Parathyroid adenoma (tissue), 2 donors: ENCODE measurements at regions not wholly inside any gene's neighbourhood (a gene's known extent, or its start where the extent isn't known, plus 50 kb on each side); places are given as distances from the start of the nearest gene placed in this dataset.

ENCODE experiments used
- H2AFZ ChIP-seq: fragments of 300-600 bp; sonication (generic); one replicate; pipeline ENCODE4 v1.7.0; 2017; ENCODE audit warnings: antibody characterized with exemption, mild to moderate bottlenecking
- H3K27ac ChIP-seq: fragments of 300-600 bp; sonication (generic); one replicate; pipeline ENCODE4 v1.7.0; 2017
- H3K27me3 ChIP-seq: fragments of 300-600 bp; sonication (generic); one replicate; pipeline ENCODE4 v1.7.0; 2017; ENCODE audit warnings: low read length; ENCODE audit not compliant: control insufficient read depth, insufficient read depth
- H3K36me3 ChIP-seq: fragments of 300-600 bp; sonication (generic); one replicate; pipeline ENCODE4 v1.7.0; 2017; ENCODE audit warnings: low read length; ENCODE audit not compliant: control insufficient read depth, insufficient read depth
- H3K4me1 ChIP-seq: fragments of 300-600 bp; sonication (generic); one replicate; pipeline ENCODE4 v1.7.0; 2017; ENCODE audit warnings: control low read depth
- H3K4me2 ChIP-seq: fragments of 300-600 bp; sonication (generic); one replicate; pipeline ENCODE4 v1.7.0; 2017; ENCODE audit warnings: low read length
- H3K4me3 ChIP-seq: fragments of 300-600 bp; sonication (generic); one replicate; pipeline ENCODE4 v1.7.0; 2017; ENCODE audit warnings: low read depth, low read length
- H3K79me2 ChIP-seq: fragments of 300-600 bp; sonication (generic); one replicate; pipeline ENCODE4 v1.7.0; 2017; ENCODE audit warnings: control low read depth
- H3K9ac ChIP-seq: fragments of 300-600 bp; sonication (generic); one replicate; pipeline ENCODE4 v1.7.0; 2017; ENCODE audit warnings: mild to moderate bottlenecking
- H3K9me3 ChIP-seq: fragments of 300-600 bp; sonication (generic); one replicate; pipeline ENCODE4 v1.7.0; 2017; ENCODE audit warnings: low read length; ENCODE audit not compliant: control insufficient read depth
- CTCF ChIP-seq: fragments of 300-600 bp; sonication (generic); IDR thresholded peaks from one replicate; pipeline ENCODE4 v1.7.0; 2017; ENCODE audit warnings: antibody characterized with exemption, mild to moderate bottlenecking
- donor health status: primary hyperparathyroidism.

GRCh38 chr1:29964718-29965533 is 728.6 kb downstream of the PTPRU start:
- no peaks in the 10 kb centered on the region for H3K79me2 ChIP-seq
- H2AFZ ChIP-seq: no peak overlapping the region
- H3K9ac ChIP-seq: no peak overlapping the region
- H3K27ac ChIP-seq: no peak overlapping the region
- H3K9me3 ChIP-seq: no peaks in the 10 kb centered on the region
- H3K4me1 ChIP-seq: no peaks in the 10 kb centered on the region
- no peak for TF ChIP-seq CTCF
- no peak overlapping the region for H3K4me3 ChIP-seq
- no peaks in the 10 kb centered on the region for H3K27me3 ChIP-seq
- H3K36me3 ChIP-seq: no peaks in the 10 kb centered on the region
- H3K4me2 ChIP-seq: no peak overlapping the region

- Histone ChIP-seq H3K79me2 (no peaks in the 10 kb centered on the region), H3K27ac (no peak overlapping the region), H3K4me3 (no peak overlapping the region), H3K27me3 (no peaks in the 10 kb centered on the region), H3K4me1 (no peaks in the 10 kb centered on the region), H3K4me2 (no peak overlapping the region), H2AFZ (no peak overlapping the region), H3K36me3 (no peaks in the 10 kb centered on the region), H3K9me3 (no peaks in the 10 kb centered on the region), H3K9ac (no peak overlapping the region)
- no peak for TF ChIP-seq CTCF
Measured at GRCh38 chr1:29963946-29964345, 727.6 kb downstream of the PTPRU start.

GRCh38 chr1:29962831-29963247 is 726.5 kb downstream of the PTPRU start:
- Histone ChIP-seq H3K4me3 (no peak overlapping the region), H3K27ac (no peak overlapping the region), H3K36me3 (no peaks in the 10 kb centered on the region), H3K4me2 (no peak overlapping the region), H3K79me2 (no peaks in the 10 kb centered on the region), H3K9ac (no peak overlapping the region), H3K27me3 (no peaks in the 10 kb centered on the region), H2AFZ (no peak overlapping the region), H3K4me1 (no peaks in the 10 kb centered on the region), H3K9me3 (no peaks in the 10 kb centered on the region)
- no peak for TF ChIP-seq CTCF

- Histone ChIP-seq H3K4me2 (no peak overlapping the region), H3K79me2 (no peaks in the 10 kb centered on the region), H2AFZ (no peak overlapping the region), H3K9ac (no peak overlapping the region), H3K4me3 (no peak overlapping the region), H3K27me3 (no peaks in the 10 kb centered on the region), H3K36me3 (no peaks in the 10 kb centered on the region), H3K27ac (no peak overlapping the region), H3K4me1 (no peaks in the 10 kb centered on the region), H3K9me3 (no peaks in the 10 kb centered on the region)
- no peak for TF ChIP-seq CTCF
Measured at GRCh38 chr1:29962336-29962735, 726.0 kb downstream of the PTPRU start.
